HEK293T (cell line): ENCODE measurements at regions not wholly inside any gene's neighbourhood (a gene's known extent, or its start where the extent isn't known, plus 50 kb on each side); places are given as distances from the start of the nearest gene placed in this dataset.

Experiments
- FOXK2 ChIP-seq: fragments of 450-650 bp; IDR thresholded peaks from 2 replicates; pipeline ENCODE4 v1.6.1; 2016; ENCODE audit warnings: mild to moderate bottlenecking
- SP1 ChIP-seq: fragments of 450-650 bp; IDR thresholded peaks from 2 replicates; pipeline ENCODE4 v1.6.1; 2017
- SUZ12 ChIP-seq: fragments of 450-650 bp; IDR thresholded peaks from 2 replicates; pipeline ENCODE4 v1.6.1; 2016; ENCODE audit warnings: mild to moderate bottlenecking

DNA sequence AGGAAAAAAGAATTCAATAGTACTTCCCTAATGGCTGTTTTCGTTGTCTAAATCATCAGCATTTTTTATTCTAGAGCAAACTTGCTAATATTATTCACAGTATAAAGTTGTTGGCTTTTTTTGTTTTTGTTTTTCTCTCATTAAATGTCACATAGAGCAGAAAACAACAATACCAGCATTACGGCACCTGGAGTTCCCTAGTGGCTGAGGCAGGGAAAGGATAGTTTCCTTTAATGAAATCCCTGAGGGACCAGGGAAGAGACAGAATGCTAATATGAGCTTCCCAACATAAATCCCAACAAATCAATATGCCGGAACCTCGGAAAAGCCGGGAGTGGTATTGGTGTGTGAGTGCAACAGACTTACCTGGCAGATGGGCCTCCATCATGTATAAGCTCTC lies 235.2 kb upstream of the ASCC3 start:
- TF ChIP-seq SP1 (no peak), SUZ12 (no peak), FOXK2 (no peak)
